ENCODE measurements at regions not wholly inside any gene's neighbourhood (a gene's known extent, or its start where the extent isn't known, plus 50 kb on each side); places are given as distances from the start of the nearest gene placed in this dataset.

DNA sequence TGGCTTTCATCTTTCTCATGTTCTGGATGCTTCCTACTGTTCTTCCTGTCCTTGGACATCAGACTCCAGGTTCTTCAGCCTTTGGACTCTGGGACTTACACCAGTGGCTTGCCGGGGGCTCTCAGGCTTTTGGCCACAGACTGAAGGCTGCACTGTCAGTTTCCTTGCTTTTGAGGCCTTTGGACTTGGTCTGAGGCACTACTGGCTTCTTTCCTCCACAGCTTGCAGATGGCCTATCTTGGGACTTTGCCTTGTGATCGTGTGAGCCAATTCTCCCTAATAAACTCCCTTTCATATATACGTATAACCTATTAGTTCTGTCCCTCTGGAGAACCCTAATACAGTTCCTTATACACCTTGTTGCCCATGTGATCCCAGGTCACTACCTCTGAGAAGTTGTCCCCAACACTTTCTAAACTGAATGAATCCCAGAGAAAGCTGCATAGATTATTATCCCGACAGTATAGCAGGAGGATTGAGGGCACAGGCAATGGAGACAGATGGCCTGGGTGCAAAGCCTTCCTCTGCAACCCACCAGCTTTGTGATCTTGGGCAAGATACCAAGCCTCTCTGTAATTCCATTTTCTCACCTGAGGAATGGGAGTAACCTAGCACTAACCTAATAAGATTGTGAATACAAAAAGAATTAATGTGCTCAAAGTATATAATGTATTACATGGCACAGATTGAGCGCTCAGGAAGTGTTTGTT is 449.6 kb upstream of the BRINP1 start:
- TF ChIP-seq, protein P1, sequence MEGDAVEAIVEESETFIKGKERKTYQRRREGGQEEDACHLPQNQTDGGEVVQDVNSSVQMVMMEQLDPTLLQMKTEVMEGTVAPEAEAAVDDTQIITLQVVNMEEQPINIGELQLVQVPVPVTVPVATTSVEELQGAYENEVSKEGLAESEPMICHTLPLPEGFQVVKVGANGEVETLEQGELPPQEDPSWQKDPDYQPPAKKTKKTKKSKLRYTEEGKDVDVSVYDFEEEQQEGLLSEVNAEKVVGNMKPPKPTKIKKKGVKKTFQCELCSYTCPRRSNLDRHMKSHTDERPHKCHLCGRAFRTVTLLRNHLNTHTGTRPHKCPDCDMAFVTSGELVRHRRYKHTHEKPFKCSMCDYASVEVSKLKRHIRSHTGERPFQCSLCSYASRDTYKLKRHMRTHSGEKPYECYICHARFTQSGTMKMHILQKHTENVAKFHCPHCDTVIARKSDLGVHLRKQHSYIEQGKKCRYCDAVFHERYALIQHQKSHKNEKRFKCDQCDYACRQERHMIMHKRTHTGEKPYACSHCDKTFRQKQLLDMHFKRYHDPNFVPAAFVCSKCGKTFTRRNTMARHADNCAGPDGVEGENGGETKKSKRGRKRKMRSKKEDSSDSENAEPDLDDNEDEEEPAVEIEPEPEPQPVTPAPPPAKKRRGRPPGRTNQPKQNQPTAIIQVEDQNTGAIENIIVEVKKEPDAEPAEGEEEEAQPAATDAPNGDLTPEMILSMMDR (conservative IDR thresholded peaks at IDR 0.05; ENCODE audit: low read length) = no peak
- no peak for TF ChIP-seq EZH2phosphoT487 (IDR thresholded peaks at IDR 0.05; ENCODE audit: borderline replicate concordance, low read depth, low read length)

Data from OCI-LY7 (cell line).